ENCODE measurements at regions not wholly inside any gene's neighbourhood (a gene's known extent, or its start where the extent isn't known, plus 50 kb on each side); places are given as distances from the start of the nearest gene placed in this dataset.

DNA sequence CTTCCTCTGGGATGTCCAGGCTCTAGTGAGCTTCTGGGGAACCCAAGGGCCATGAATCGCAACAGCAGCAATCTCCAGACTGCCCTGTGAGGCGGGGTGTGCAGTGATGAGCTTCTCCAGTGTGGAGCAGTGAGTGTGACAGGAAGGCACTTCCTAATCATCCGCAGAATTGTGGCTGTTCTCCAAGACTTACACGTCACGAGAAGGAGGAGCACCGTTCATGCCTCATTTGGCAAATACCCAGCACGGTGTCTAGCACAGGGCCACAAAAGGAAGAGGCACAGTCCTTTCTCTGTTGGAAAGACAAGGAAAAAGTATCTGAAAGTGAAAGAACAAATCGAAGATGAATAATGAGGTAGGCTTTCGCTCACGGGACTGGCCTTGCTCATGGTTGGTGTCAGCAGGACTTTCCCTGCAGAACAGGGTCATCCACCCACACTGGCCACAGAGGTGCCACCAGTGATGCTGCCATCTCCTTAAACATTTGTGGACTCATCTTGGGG, 125.1 kb upstream of the HAAO start:
- TF ChIP-seq CTCF (conservative IDR thresholded peaks at IDR 0.05; ENCODE audit: control insufficient read depth, insufficient read depth, low read depth, low read length) = no peak
- peak; percentile 96 for DNase-seq (ENCODE audit: low read depth)
- peak overlapping the region; percentile 2 for H3K4me3 ChIP-seq (ENCODE audit: control insufficient read depth, low read depth, low read length)

DNA sequence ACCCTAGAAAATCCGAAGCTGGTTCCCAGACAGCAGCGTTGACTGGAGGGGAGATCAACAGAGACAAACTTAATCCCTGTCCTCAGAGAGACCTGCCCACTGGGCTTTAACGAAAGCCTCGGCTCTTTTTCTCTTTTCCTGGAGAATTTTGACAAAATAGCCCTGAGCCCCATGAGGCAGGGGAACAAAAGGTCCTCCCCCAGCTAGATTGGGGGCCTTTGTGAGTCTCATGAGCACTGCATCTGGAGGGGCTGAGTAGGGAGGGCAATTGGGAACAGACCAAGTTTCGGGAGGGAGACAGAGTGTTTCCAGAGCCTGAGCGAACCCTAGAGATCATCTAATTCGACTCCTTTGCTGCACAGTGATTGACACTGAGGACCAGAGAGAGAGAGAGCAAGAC, 123.9 kb upstream of the HAAO start:
- no peak overlapping the region for H3K4me3 ChIP-seq (ENCODE audit: control insufficient read depth, low read depth, low read length)
- DNase-seq (ENCODE audit: low read depth) = no peak
- TF ChIP-seq CTCF (conservative IDR thresholded peaks at IDR 0.05; ENCODE audit: control insufficient read depth, insufficient read depth, low read depth, low read length) = no peak

DNA sequence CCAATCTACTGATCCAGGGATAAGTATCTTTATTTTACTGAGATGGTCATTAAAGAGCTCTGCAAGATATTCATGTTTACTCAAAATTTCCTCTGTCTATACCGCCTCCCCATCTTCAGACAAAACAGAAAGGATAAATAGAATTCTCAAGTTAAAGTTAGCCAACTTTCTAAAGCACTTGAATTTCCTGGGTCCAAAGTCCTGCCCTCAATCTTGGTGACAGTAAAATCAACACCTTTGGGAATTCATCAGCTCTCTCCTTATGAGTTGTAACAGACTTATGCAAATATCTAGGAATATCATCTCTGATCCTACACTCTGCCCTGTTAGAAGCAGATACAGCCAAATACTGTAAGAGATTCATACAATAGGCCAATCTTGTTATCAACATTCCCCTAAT, 122.5 kb upstream of the HAAO start:
- no peak for DNase-seq (ENCODE audit: low read depth)
- H3K4me3 ChIP-seq (ENCODE audit: control insufficient read depth, low read depth, low read length) = no peak overlapping the region
- no peak for TF ChIP-seq CTCF (conservative IDR thresholded peaks at IDR 0.05; ENCODE audit: control insufficient read depth, insufficient read depth, low read depth, low read length)

- H3K4me3 ChIP-seq (ENCODE audit: control insufficient read depth, low read depth, low read length) = no peak overlapping the region
- no peak for TF ChIP-seq CTCF (conservative IDR thresholded peaks at IDR 0.05; ENCODE audit: control insufficient read depth, insufficient read depth, low read depth, low read length)
- DNase-seq (ENCODE audit: low read depth) = no peak
Measured at GRCh38 chr2:42914314-42914713, 121.9 kb upstream of the HAAO start.

DNA sequence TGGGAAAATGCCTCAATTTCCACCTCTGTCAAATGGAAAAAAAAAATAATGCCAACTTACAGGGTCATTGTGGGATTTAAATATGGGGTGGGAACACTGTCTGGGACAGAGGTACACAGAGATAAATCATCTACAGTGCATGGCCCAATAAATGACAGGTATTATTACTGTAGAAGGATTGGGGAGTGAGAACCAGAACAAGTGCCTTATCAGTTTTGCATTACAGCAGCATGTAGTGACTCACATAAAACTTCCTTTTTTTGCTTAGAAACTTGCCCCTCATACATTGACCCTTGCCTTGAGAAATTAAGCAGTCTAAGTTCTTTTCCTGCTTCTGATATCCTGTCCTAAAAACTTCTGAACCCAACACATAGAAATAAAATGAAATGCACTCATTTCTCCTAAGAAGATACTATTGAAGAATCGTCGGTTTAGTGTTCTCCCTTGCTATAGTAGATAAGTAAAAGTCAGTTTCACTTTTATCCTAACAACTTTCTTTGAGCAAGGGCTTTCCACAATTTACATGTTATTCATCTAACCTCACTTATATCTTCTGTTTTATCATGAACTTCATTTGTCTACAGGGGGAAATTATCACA, 121.0 kb upstream of the HAAO start:
- DNase-seq (ENCODE audit: low read depth) = no peak
- H3K4me3 ChIP-seq (ENCODE audit: control insufficient read depth, low read depth, low read length) = no peak overlapping the region
- no peak for TF ChIP-seq CTCF (conservative IDR thresholded peaks at IDR 0.05; ENCODE audit: control insufficient read depth, insufficient read depth, low read depth, low read length)

GRCh38 chr2:42910645-42911405, 118.4 kb upstream of the HAAO start:
- TF ChIP-seq CTCF (conservative IDR thresholded peaks at IDR 0.05; ENCODE audit: control insufficient read depth, insufficient read depth, low read depth, low read length) = no peak

More at GRCh38 chr2:42910645-42911405, 118.4 kb upstream of the HAAO start:
- no peak overlapping the region for H3K4me3 ChIP-seq (ENCODE audit: control insufficient read depth, low read depth, low read length)
- no peak for DNase-seq (ENCODE audit: low read depth)

Measured in fibroblast of mammary gland (primary cell).